H9 (cell line): ENCODE measurements at regions not wholly inside any gene's neighbourhood (a gene's known extent, or its start where the extent isn't known, plus 50 kb on each side); places are given as distances from the start of the nearest gene placed in this dataset.

Experiments
- DNase-seq: peaks from one replicate; pipeline ENCODE4 v3.0.0-alpha.2; 2017
- H2AFZ ChIP-seq: one replicate; pipeline ENCODE4 v1.6.1; 2013; ENCODE audit warnings: mild to moderate bottlenecking, low read length, control low read depth, moderate library complexity
- H2AK5ac ChIP-seq: 2 replicates; pipeline ENCODE4 v1.6.1; 2013; ENCODE audit warnings: low read length, control low read depth, mixed read lengths; ENCODE audit not compliant: insufficient read length
- H2BK120ac ChIP-seq: one replicate; pipeline ENCODE4 v1.6.1; 2013; ENCODE audit warnings: low read depth, mild to moderate bottlenecking, low read length, control low read depth, inconsistent platforms; ENCODE audit not compliant: poor library complexity, severe bottlenecking
- H2BK12ac ChIP-seq: 2 replicates; pipeline ENCODE4 v1.6.1; 2013; ENCODE audit warnings: low read length, control low read depth, mixed read lengths, low read depth; ENCODE audit not compliant: insufficient read length
- H2BK15ac ChIP-seq: 2 replicates; pipeline ENCODE4 v1.6.1; 2013; ENCODE audit warnings: low read depth, low read length, control low read depth
- H2BK20ac ChIP-seq: one replicate; pipeline ENCODE4 v1.6.1; 2013; ENCODE audit warnings: low read depth, mild to moderate bottlenecking, low read length, control low read depth, inconsistent platforms; ENCODE audit not compliant: poor library complexity, severe bottlenecking
- H2BK5ac ChIP-seq: 2 replicates; pipeline ENCODE4 v1.6.1; 2013; ENCODE audit warnings: low read length, control low read depth, mixed read lengths; ENCODE audit not compliant: insufficient read length
- H3K14ac ChIP-seq: 2 replicates; pipeline ENCODE4 v1.6.1; 2013; ENCODE audit warnings: low read length, control low read depth; ENCODE audit not compliant: insufficient read depth
- H3K18ac ChIP-seq: 2 replicates; pipeline ENCODE4 v1.6.1; 2013; ENCODE audit warnings: low read depth, mild to moderate bottlenecking, mixed read lengths, low read length, control low read depth; ENCODE audit not compliant: insufficient read length
- H3K23ac ChIP-seq: 2 replicates; pipeline ENCODE4 v1.6.1; 2013; ENCODE audit warnings: low read length, control low read depth, mixed read lengths, low read depth; ENCODE audit not compliant: insufficient read length
- H3K23me2 ChIP-seq: 2 replicates; pipeline ENCODE4 v1.6.1; 2013; ENCODE audit warnings: low read depth, mild to moderate bottlenecking, mixed read lengths, low read length, control low read depth; ENCODE audit not compliant: insufficient read length, poor library complexity, severe bottlenecking
- H3K27ac ChIP-seq: 2 replicates; pipeline ENCODE4 v1.5.1; 2013; ENCODE audit warnings: low read length, control low read depth, mixed read lengths, low read depth; ENCODE audit not compliant: insufficient read length
- H3K27me3 ChIP-seq: 2 replicates; pipeline ENCODE4 v1.6.1; 2013; ENCODE audit warnings: low read length, control low read depth, inconsistent platforms; ENCODE audit not compliant: insufficient read depth
- H3K4ac ChIP-seq: 2 replicates; pipeline ENCODE4 v1.6.1; 2013; ENCODE audit warnings: low read depth, mild to moderate bottlenecking, control low read depth, inconsistent platforms, low read length, moderate library complexity
- H3K4me1 ChIP-seq: 2 replicates; pipeline ENCODE4 v1.6.1; 2013; ENCODE audit warnings: low read length, control low read depth, inconsistent platforms; ENCODE audit not compliant: insufficient read depth
- H3K4me2 ChIP-seq: 2 replicates; pipeline ENCODE4 v1.6.1; 2013; ENCODE audit warnings: low read length, control low read depth, mixed read lengths; ENCODE audit not compliant: insufficient read length, insufficient read depth
- H3K56ac ChIP-seq: 2 replicates; pipeline ENCODE4 v1.6.1; 2013; ENCODE audit warnings: low read depth, mild to moderate bottlenecking, mixed read lengths, low read length, control low read depth; ENCODE audit not compliant: insufficient read length
- H3K79me1 ChIP-seq: 2 replicates; pipeline ENCODE4 v1.6.1; 2013; ENCODE audit warnings: low read depth, mild to moderate bottlenecking, moderate library complexity, low read length, control low read depth, inconsistent platforms; ENCODE audit not compliant: insufficient read depth, poor library complexity, severe bottlenecking
- H3K79me2 ChIP-seq: 2 replicates; pipeline ENCODE4 v1.6.1; 2013; ENCODE audit warnings: low read length, control low read depth, inconsistent platforms; ENCODE audit not compliant: insufficient read depth
- H3K9ac ChIP-seq: 2 replicates; pipeline ENCODE4 v1.6.1; 2013; ENCODE audit warnings: low read length, control low read depth, mixed read lengths; ENCODE audit not compliant: insufficient read length; ENCODE audit errors: extremely low read depth
- H3K9me3 ChIP-seq: one replicate; pipeline ENCODE4 v1.6.1; 2013; ENCODE audit warnings: low read depth, low read length, inconsistent platforms; ENCODE audit not compliant: control insufficient read depth
- H3T11ph ChIP-seq: one replicate; pipeline ENCODE4 v1.6.1; 2013; ENCODE audit warnings: mild to moderate bottlenecking, low read length, control low read depth, inconsistent platforms
- H4K20me1 ChIP-seq: one replicate; pipeline ENCODE4 v1.6.1; 2013; ENCODE audit not compliant: control insufficient read depth, insufficient read length, insufficient read depth
- H4K5ac ChIP-seq: 2 replicates; pipeline ENCODE4 v1.6.1; 2013; ENCODE audit warnings: low read depth, mild to moderate bottlenecking, mixed read lengths, low read length, control low read depth; ENCODE audit not compliant: insufficient read length
- H4K8ac ChIP-seq: replicated peaks from 2 replicates; pipeline ENCODE4 v1.6.1; 2013; ENCODE audit warnings: low read length, control low read depth, mixed read lengths, low read depth; ENCODE audit not compliant: insufficient read length
- H4K91ac ChIP-seq: 2 replicates; pipeline ENCODE4 v1.6.1; 2013; ENCODE audit warnings: low read depth, mild to moderate bottlenecking, moderate library complexity, mixed read lengths, low read length, control low read depth; ENCODE audit not compliant: insufficient read length
- H3K27ac Mint-ChIP-seq, 3 experiments: 2 replicates in 2 of 3; 3 replicates in 1 of 3; pipeline ENCODE4 v1.8.0; 2020 to 2021; ENCODE audit warnings: mixed read lengths in 3 of 3, mild to moderate bottlenecking in 1 of 3, moderate library complexity in 1 of 3
- H3K27me3 Mint-ChIP-seq: 2 replicates; pipeline ENCODE4 v1.8.0; 2021; ENCODE audit warnings: low read depth, mild to moderate bottlenecking, moderate library complexity, mixed read lengths
- H3K36me3 Mint-ChIP-seq, 3 experiments: 2 replicates in 2 of 3; 3 replicates in 1 of 3; pipeline ENCODE4 v1.8.0; 2020 to 2021; ENCODE audit warnings: low read depth in 3 of 3, mixed read lengths in 3 of 3; ENCODE audit not compliant: insufficient read depth in 1 of 3
- H3K4me1 Mint-ChIP-seq, 2 experiments: 2 replicates each; pipeline ENCODE4 v1.8.0; 2020; ENCODE audit warnings: mixed read lengths in 2 of 2
- H3K4me3 Mint-ChIP-seq, 2 experiments: 2 replicates in 1 of 2; 3 replicates in 1 of 2; pipeline ENCODE4 v1.8.0; 2020 to 2021; ENCODE audit warnings: mild to moderate bottlenecking in 2 of 2, mixed read lengths in 2 of 2, moderate library complexity in 1 of 2
- H3K9me3 Mint-ChIP-seq, 2 experiments: 2 replicates in 1 of 2; 3 replicates in 1 of 2; pipeline ENCODE4 v1.8.0; 2020; ENCODE audit warnings: mild to moderate bottlenecking in 2 of 2, mixed read lengths in 2 of 2, moderate library complexity in 1 of 2
- WGBS: extraction: QIAGEN DNeasy Blood & Tissue Kit; methylation state at CpG from one replicate; pipeline ENCODE4 v1.1.7; 2013; ENCODE audit warnings: missing lambda C conversion rate, low lambda C conversion rate, mixed read lengths; ENCODE audit not compliant: insufficient read length; ENCODE audit errors: extremely low coverage; 5-methylcytosine and 5-hydroxymethylcytosine counted together
- TF ChIP-seq, protein P1 (sequence below): fragments of 200-600 bp; sonication (generic); conservative IDR thresholded peaks from 3 replicates; pipeline ENCODE4 v1.8.0; 2021; ENCODE audit warnings: antibody characterized with exemption, mild to moderate bottlenecking

DNA sequence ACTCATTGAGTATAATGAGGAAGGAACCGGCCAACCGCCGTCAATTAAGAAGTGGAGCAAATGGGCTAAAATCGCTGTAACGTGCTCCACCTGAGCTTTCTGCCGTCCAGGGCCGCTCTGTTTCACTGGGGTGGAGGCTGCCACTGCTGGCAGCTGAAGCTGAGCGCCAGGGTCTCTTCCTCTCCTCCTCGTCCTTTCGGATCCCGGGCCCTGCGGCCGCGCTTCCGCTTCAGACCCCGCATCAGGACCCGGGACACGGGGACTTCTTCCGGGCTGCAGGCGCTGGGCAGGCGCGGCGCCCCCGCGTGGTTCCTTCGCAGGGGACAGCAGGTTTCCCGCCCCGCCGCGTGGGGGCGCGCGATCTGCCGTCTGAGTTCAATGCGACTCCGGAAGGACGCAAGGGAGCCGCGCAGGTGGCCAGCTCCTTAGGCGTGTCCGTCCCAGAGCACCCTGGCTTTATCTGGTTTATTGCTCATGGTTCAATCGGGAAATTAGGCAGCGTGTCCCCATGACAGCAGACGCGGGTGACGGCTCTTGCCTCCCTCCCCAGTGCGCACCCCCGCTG, 519.8 kb downstream of the TRIML1 start:
- Histone ChIP-seq H2BK120ac (no peak overlapping the region), H3K27me3 (no peaks in the 10 kb centered on the region), H3K79me2 (no peaks in the 10 kb centered on the region), H3K23ac (no peak overlapping the region), H3K56ac (no peak overlapping the region), H4K8ac (no peak overlapping the region), H3K9me3 (no peaks in the 10 kb centered on the region), H3T11ph (no peak overlapping the region), H3K14ac (no peak overlapping the region), H2AK5ac (no peak overlapping the region), H2BK12ac (no peak overlapping the region), H3K9ac (no peak overlapping the region), H2AFZ (peak overlapping the region; percentile 32), H4K5ac (no peak overlapping the region), H3K4me1 (no peaks in the 10 kb centered on the region), H2BK15ac (no peak overlapping the region; the same call in 1 of the 2 replicates), H4K91ac (no peak overlapping the region), H3K79me1 (no peaks in the 10 kb centered on the region), H3K18ac (no peak overlapping the region), H2BK20ac (no peak overlapping the region), H3K4me2 (no peak overlapping the region), H4K20me1 (no peaks in the 10 kb centered on the region), H3K27ac (no peak overlapping the region), H3K4ac (no peak overlapping the region), H2BK5ac (no peak overlapping the region), H3K23me2 (no peaks in the 10 kb centered on the region)
- no peaks in the 10 kb centered on the region for H3K9me3 Mint-ChIP-seq
- H3K4me3 Mint-ChIP-seq = no peak overlapping the region
- H3K4me1 Mint-ChIP-seq = peaks cover 7 to 15% of the 10 kb centered on the region in 2 experiments
- TF ChIP-seq, protein P1, sequence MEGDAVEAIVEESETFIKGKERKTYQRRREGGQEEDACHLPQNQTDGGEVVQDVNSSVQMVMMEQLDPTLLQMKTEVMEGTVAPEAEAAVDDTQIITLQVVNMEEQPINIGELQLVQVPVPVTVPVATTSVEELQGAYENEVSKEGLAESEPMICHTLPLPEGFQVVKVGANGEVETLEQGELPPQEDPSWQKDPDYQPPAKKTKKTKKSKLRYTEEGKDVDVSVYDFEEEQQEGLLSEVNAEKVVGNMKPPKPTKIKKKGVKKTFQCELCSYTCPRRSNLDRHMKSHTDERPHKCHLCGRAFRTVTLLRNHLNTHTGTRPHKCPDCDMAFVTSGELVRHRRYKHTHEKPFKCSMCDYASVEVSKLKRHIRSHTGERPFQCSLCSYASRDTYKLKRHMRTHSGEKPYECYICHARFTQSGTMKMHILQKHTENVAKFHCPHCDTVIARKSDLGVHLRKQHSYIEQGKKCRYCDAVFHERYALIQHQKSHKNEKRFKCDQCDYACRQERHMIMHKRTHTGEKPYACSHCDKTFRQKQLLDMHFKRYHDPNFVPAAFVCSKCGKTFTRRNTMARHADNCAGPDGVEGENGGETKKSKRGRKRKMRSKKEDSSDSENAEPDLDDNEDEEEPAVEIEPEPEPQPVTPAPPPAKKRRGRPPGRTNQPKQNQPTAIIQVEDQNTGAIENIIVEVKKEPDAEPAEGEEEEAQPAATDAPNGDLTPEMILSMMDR = peak; percentile 53; the same call in 2 of the 3 replicates
- no peaks in the 10 kb centered on the region for H3K36me3 Mint-ChIP-seq
- H3K27me3 Mint-ChIP-seq = no peaks in the 10 kb centered on the region
- DNase-seq = peak; percentile 76
- no peak overlapping the region; a peak in 1 of 7 replicates for H3K27ac Mint-ChIP-seq
- WGBS = no CpG with 5 or more reads among the region's 48 CpGs
